ENCODE measurements at regions not wholly inside any gene's neighbourhood (a gene's known extent, or its start where the extent isn't known, plus 50 kb on each side); places are given as distances from the start of the nearest gene placed in this dataset.

DNA sequence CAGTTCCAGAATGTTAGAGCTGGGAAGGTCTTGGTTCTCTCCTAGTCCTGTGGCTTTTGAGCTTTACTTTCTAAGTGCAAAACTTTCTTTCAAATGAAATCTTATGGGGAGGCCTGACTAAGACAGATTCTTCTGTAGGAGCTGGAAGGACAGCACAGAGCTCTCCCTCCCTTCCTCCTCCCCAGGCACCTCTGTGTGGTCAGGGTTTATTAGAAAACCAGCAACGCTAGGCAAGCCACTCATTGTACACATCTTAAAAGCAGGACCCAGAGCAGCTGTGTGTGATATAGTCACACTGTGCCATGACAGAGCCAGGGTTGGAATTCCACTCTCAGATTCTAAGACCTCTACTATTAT lies 241.1 kb upstream of the RAB4A start:
- H3K9ac ChIP-seq (ENCODE audit: low read depth in 1 of 2, low read length in 2 of 2), result no peak overlapping the region
- no peaks in the 10 kb centered on the region for H3K9me3 ChIP-seq (ENCODE audit: control insufficient read depth in 4 of 4, low read length in 3 of 4)
- peaks cover 0 to 9% (median 6%) of the 10 kb centered on the region in 4 donors for H3K4me1 ChIP-seq (ENCODE audit: control insufficient read depth in 4 of 4, insufficient read depth in 4 of 4, low read length in 3 of 4)
- 92% methylated on average over 1 of the region's 1 CpG for WGBS
- DNase-seq (ENCODE audit: low spot score), result no peak
- TF ChIP-seq YY1 (IDR thresholded peaks at IDR 0.05), result no peak
- TF ChIP-seq HNF4G (IDR thresholded peaks at IDR 0.05), result no peak
- TF ChIP-seq, protein P1, sequence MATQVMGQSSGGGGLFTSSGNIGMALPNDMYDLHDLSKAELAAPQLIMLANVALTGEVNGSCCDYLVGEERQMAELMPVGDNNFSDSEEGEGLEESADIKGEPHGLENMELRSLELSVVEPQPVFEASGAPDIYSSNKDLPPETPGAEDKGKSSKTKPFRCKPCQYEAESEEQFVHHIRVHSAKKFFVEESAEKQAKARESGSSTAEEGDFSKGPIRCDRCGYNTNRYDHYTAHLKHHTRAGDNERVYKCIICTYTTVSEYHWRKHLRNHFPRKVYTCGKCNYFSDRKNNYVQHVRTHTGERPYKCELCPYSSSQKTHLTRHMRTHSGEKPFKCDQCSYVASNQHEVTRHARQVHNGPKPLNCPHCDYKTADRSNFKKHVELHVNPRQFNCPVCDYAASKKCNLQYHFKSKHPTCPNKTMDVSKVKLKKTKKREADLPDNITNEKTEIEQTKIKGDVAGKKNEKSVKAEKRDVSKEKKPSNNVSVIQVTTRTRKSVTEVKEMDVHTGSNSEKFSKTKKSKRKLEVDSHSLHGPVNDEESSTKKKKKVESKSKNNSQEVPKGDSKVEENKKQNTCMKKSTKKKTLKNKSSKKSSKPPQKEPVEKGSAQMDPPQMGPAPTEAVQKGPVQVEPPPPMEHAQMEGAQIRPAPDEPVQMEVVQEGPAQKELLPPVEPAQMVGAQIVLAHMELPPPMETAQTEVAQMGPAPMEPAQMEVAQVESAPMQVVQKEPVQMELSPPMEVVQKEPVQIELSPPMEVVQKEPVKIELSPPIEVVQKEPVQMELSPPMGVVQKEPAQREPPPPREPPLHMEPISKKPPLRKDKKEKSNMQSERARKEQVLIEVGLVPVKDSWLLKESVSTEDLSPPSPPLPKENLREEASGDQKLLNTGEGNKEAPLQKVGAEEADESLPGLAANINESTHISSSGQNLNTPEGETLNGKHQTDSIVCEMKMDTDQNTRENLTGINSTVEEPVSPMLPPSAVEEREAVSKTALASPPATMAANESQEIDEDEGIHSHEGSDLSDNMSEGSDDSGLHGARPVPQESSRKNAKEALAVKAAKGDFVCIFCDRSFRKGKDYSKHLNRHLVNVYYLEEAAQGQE (IDR thresholded peaks at IDR 0.05), result no peak
- no peak for TF ChIP-seq RAD21 (IDR thresholded peaks at IDR 0.05)
- no peak for TF ChIP-seq JUND (IDR thresholded peaks at IDR 0.05)
- TF ChIP-seq, protein P2, sequence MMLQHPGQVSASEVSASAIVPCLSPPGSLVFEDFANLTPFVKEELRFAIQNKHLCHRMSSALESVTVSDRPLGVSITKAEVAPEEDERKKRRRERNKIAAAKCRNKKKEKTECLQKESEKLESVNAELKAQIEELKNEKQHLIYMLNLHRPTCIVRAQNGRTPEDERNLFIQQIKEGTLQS (IDR thresholded peaks at IDR 0.05), result no peak
- no peak for TF ChIP-seq GABPA (IDR thresholded peaks at IDR 0.05 in 1 of 2, conservative IDR thresholded peaks at IDR 0.05 in 1 of 2)
- TF ChIP-seq, protein P3, sequence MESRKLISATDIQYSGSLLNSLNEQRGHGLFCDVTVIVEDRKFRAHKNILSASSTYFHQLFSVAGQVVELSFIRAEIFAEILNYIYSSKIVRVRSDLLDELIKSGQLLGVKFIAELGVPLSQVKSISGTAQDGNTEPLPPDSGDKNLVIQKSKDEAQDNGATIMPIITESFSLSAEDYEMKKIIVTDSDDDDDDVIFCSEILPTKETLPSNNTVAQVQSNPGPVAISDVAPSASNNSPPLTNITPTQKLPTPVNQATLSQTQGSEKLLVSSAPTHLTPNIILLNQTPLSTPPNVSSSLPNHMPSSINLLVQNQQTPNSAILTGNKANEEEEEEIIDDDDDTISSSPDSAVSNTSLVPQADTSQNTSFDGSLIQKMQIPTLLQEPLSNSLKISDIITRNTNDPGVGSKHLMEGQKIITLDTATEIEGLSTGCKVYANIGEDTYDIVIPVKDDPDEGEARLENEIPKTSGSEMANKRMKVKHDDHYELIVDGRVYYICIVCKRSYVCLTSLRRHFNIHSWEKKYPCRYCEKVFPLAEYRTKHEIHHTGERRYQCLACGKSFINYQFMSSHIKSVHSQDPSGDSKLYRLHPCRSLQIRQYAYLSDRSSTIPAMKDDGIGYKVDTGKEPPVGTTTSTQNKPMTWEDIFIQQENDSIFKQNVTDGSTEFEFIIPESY (IDR thresholded peaks at IDR 0.05), result no peak
- no peak overlapping the region for H3K4me3 ChIP-seq (ENCODE audit: low read depth in 1 of 3, low read length in 3 of 3)
- H3K27me3 ChIP-seq (ENCODE audit: control insufficient read depth in 4 of 4, insufficient read depth in 4 of 4, low read length in 3 of 4), result no peaks in the 10 kb centered on the region
- no peak overlapping the region for H3K27ac ChIP-seq (ENCODE audit: low read depth in 1 of 2, low read length in 2 of 2)
- H3K36me3 ChIP-seq (ENCODE audit: control insufficient read depth in 4 of 4, insufficient read depth in 3 of 4, low read depth in 1 of 4, low read length in 3 of 4), result no peaks in the 10 kb centered on the region

DNA sequence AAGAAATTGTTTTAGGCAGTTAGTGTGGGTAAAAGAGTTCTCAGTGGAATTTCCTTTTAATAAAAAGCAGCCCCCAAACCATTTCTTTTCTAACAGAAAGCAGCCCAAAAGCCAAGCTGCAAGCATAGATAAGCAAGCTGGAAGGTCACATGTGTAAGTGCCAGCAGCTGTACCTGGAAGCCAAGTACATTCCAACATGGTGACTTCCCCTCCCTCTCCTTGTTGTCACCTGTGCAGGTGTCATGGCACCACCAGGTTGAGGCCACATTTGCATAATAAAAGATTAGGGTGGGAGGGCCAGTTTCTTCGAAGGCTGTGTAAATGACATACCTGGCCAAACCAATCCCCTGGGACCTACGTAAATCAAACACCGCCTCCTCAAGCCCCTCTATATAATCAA lies 240.3 kb upstream of the RAB4A start:
- H3K27ac ChIP-seq (ENCODE audit: low read depth in 1 of 2, low read length in 2 of 2), result no peak overlapping the region
- peaks cover 0 to 9% (median 6%) of the 10 kb centered on the region in 4 donors for H3K4me1 ChIP-seq (ENCODE audit: control insufficient read depth in 4 of 4, insufficient read depth in 4 of 4, low read length in 3 of 4)
- H3K36me3 ChIP-seq (ENCODE audit: control insufficient read depth in 4 of 4, insufficient read depth in 3 of 4, low read depth in 1 of 4, low read length in 3 of 4), result no peaks in the 10 kb centered on the region
- 95% methylated on average over 3 of the region's 3 CpGs for WGBS
- TF ChIP-seq NR2F2 (IDR thresholded peaks at IDR 0.05), result no peak
- no peak for TF ChIP-seq FOXA1 (IDR thresholded peaks at IDR 0.05)
- no peak for TF ChIP-seq YY1 (IDR thresholded peaks at IDR 0.05)
- TF ChIP-seq, protein P3 (IDR thresholded peaks at IDR 0.05), result no peak
- TF ChIP-seq HNF4A (conservative IDR thresholded peaks at IDR 0.05), result no peak
- TF ChIP-seq EGR1 (IDR thresholded peaks at IDR 0.05; ENCODE audit: low read depth in 2 of 2), result no peak
- H3K9me3 ChIP-seq (ENCODE audit: control insufficient read depth in 4 of 4, low read length in 3 of 4), result no peaks in the 10 kb centered on the region
- no peak overlapping the region for H3K4me3 ChIP-seq (ENCODE audit: low read depth in 1 of 3, low read length in 3 of 3)
- H3K27me3 ChIP-seq (ENCODE audit: control insufficient read depth in 4 of 4, insufficient read depth in 4 of 4, low read length in 3 of 4), result no peaks in the 10 kb centered on the region
- H3K9ac ChIP-seq (ENCODE audit: low read depth in 1 of 2, low read length in 2 of 2), result no peak overlapping the region
- no peak for DNase-seq (ENCODE audit: low spot score)

All from liver (tissue), 7 donors.